Stimulated activated naive CD8-positive, alpha-beta T cell treated with anti-CD3 and anti-CD28 coated beads, Interleukin-15, Interleukin-2, amounts not matched to agents 100 ng/mL and 50 ng/mL, for 24 hours (primary cell): ENCODE measurements at regions not wholly inside any gene's neighbourhood (a gene's known extent, or its start where the extent isn't known, plus 50 kb on each side); places are given as distances from the start of the nearest gene placed in this dataset.

Source experiments
- H3K27ac Mint-ChIP-seq: one replicate; pipeline ENCODE4 v1.8.0; 2021; ENCODE audit warnings: mild to moderate bottlenecking, mixed read lengths
- H3K27me3 Mint-ChIP-seq: one replicate; pipeline ENCODE4 v1.8.0; 2021; ENCODE audit warnings: mixed read lengths
- H3K36me3 Mint-ChIP-seq: one replicate; pipeline ENCODE4 v1.8.0; 2021; ENCODE audit warnings: low read depth, mixed read lengths
- H3K4me1 Mint-ChIP-seq: one replicate; pipeline ENCODE4 v1.8.0; 2021; ENCODE audit warnings: low read depth, mixed read lengths
- H3K4me3 Mint-ChIP-seq: one replicate; pipeline ENCODE4 v1.8.0; 2021; ENCODE audit warnings: mild to moderate bottlenecking, mixed read lengths
- H3K9me3 Mint-ChIP-seq: one replicate; pipeline ENCODE4 v1.8.0; 2021; ENCODE audit warnings: mixed read lengths

GRCh38 chr12:113664224-113664681 is 192.6 kb upstream of the LHX5 start:
- Mint-ChIP-seq H3K4me3 (no peak overlapping the region), H3K36me3 (no peaks in the 10 kb centered on the region), H3K27ac (no peak overlapping the region), H3K9me3 (no peaks in the 10 kb centered on the region), H3K27me3 (peaks cover 14% of the 10 kb centered on the region), H3K4me1 (no peaks in the 10 kb centered on the region)

- Mint-ChIP-seq H3K4me1 (no peaks in the 10 kb centered on the region), H3K27me3 (peaks cover 9% of the 10 kb centered on the region), H3K4me3 (no peak overlapping the region), H3K27ac (no peak overlapping the region), H3K36me3 (no peaks in the 10 kb centered on the region), H3K9me3 (no peaks in the 10 kb centered on the region)
These were observed 191.7 kb upstream of the LHX5 start for GRCh38 chr12:113663396-113663795.

- no peaks in the 10 kb centered on the region for H3K9me3 Mint-ChIP-seq
- peaks cover 3% of the 10 kb centered on the region for H3K27me3 Mint-ChIP-seq
- no peak overlapping the region for H3K4me3 Mint-ChIP-seq
- H3K4me1 Mint-ChIP-seq: no peaks in the 10 kb centered on the region
- no peaks in the 10 kb centered on the region for H3K36me3 Mint-ChIP-seq
- no peak overlapping the region for H3K27ac Mint-ChIP-seq
These were observed 189.3 kb upstream of the LHX5 start for GRCh38 chr12:113660936-113661335.

DNA sequence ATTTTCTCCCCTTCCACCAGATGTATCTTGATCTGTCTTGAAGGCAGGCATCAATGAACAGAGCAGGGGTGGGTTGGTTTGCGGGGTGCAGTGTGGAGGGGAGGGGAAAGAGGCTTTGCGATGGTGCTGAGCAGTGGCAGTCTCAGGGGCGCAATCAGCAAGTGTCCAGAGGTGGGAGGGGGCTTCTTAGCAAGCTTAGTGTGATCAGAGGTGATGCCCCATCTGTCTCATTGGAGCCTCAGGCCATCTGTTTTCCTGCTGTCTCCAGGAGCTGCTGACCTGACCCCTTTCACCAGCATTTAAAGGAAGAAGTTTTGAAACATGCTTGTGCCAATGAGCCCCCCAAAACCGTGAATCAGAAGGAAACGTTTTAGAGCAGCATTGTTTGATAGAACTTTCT is 187.7 kb upstream of the LHX5 start:
- no peaks in the 10 kb centered on the region for H3K27me3 Mint-ChIP-seq
- no peak overlapping the region for H3K27ac Mint-ChIP-seq

DNA sequence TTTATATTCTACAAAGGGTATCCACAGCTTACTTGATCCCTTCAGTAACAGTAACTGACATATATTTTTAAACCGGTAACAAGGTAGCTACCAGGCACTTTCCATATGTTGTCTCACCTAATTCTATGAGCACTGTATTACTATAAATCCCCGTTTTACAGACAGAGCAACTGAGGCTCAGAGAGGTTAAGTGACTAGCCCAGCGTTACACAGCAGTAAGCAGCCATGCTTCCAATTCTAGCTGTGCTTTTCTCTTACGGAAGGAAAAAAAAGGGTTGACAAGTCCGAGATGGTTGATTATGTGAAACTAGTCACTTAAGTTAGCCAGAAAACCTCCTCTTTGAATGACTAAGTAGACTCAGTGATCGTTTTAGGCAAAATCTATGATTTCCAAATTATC is 187.3 kb upstream of the LHX5 start:
- Mint-ChIP-seq H3K27me3 (no peaks in the 10 kb centered on the region), H3K4me1 (no peaks in the 10 kb centered on the region), H3K27ac (no peak overlapping the region), H3K4me3 (no peak overlapping the region), H3K36me3 (no peaks in the 10 kb centered on the region), H3K9me3 (no peaks in the 10 kb centered on the region)

More for the DNA sequence above, 187.7 kb upstream of the LHX5 start:
- H3K4me1 Mint-ChIP-seq: no peaks in the 10 kb centered on the region
- no peak overlapping the region for H3K4me3 Mint-ChIP-seq
- H3K36me3 Mint-ChIP-seq: no peaks in the 10 kb centered on the region
- no peaks in the 10 kb centered on the region for H3K9me3 Mint-ChIP-seq

GRCh38 chr12:113658006-113658655 is 186.5 kb upstream of the LHX5 start:
- no peak overlapping the region for H3K4me3 Mint-ChIP-seq
- H3K9me3 Mint-ChIP-seq: no peaks in the 10 kb centered on the region
- H3K4me1 Mint-ChIP-seq: no peaks in the 10 kb centered on the region
- H3K27ac Mint-ChIP-seq: no peak overlapping the region
- H3K27me3 Mint-ChIP-seq: no peaks in the 10 kb centered on the region
- no peaks in the 10 kb centered on the region for H3K36me3 Mint-ChIP-seq

DNA sequence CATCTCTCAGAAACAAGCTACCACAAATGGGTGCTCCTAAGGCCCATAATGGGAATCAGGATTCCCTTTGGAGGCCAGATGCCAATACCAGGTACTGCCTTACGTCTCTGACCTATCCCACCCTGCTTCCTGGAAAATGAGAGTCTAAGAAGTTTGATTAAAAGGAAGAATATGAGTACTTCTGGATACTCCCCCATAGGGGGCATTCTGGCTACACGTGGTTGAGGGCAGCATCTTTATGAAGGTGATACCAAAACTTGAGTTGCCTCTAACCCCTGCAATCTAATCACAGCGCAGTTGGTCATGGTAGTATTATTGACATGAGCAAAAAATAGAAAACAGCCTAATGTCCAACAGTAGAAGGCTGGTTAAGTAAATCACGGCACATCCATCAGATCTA is 184.2 kb upstream of the LHX5 start:
- no peaks in the 10 kb centered on the region for H3K9me3 Mint-ChIP-seq
- H3K36me3 Mint-ChIP-seq: no peaks in the 10 kb centered on the region
- no peak overlapping the region for H3K4me3 Mint-ChIP-seq
- no peak overlapping the region for H3K27ac Mint-ChIP-seq
- no peaks in the 10 kb centered on the region for H3K27me3 Mint-ChIP-seq
- no peaks in the 10 kb centered on the region for H3K4me1 Mint-ChIP-seq

- Mint-ChIP-seq H3K9me3 (no peaks in the 10 kb centered on the region), H3K4me3 (no peak overlapping the region), H3K36me3 (no peaks in the 10 kb centered on the region), H3K27ac (no peak overlapping the region), H3K27me3 (no peaks in the 10 kb centered on the region), H3K4me1 (no peaks in the 10 kb centered on the region)
These were observed 183.8 kb upstream of the LHX5 start for GRCh38 chr12:113655479-113655878.

DNA sequence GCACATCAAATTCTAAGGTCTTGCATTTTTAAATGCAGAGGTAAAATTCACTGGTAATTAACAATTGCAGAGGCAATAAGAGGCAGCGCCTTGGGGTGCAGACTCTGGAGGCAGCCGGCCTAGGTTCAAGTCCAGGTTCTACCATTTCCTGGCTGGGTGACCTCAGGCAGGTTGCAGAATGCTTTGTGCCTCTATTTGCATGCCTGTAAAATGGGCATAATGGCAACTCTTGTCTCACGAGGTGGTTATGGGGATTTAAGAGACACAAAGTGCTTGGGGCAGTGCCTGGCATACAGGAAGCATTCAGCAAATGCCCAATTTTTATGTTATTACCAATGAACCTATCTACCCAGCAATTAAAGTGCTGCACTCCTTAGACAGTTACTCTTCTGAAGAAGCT is 180.0 kb upstream of the LHX5 start:
- Mint-ChIP-seq H3K4me3 (no peak overlapping the region), H3K27ac (no peak overlapping the region), H3K4me1 (no peaks in the 10 kb centered on the region), H3K36me3 (no peaks in the 10 kb centered on the region), H3K27me3 (peaks cover 15% of the 10 kb centered on the region), H3K9me3 (no peaks in the 10 kb centered on the region)

DNA sequence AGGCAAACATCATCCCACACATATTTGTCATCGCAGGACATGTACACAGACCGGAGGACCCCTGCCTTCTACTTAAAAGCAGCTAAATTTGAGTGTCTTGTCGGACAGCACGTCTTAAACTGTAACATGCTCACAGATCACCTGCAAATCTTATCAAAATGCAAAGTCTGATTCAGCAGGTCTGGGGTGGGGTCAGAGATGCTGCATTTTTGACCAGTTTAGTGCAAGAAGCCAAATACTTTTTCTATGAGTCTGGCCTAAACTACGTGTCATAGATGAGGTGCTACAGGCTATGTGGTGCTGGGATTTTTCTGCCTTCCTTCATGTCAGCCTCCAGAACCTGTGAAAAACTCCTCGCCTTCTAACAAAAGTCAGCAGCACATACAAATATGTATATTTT is 178.8 kb upstream of the LHX5 start:
- H3K27ac Mint-ChIP-seq: no peak overlapping the region

GRCh38 chr12:113649256-113649830 is 177.7 kb upstream of the LHX5 start:
- no peak overlapping the region for H3K27ac Mint-ChIP-seq
- H3K36me3 Mint-ChIP-seq: no peaks in the 10 kb centered on the region
- H3K4me3 Mint-ChIP-seq: no peak overlapping the region
- no peaks in the 10 kb centered on the region for H3K4me1 Mint-ChIP-seq
- no peaks in the 10 kb centered on the region for H3K9me3 Mint-ChIP-seq
- peaks cover 26% of the 10 kb centered on the region for H3K27me3 Mint-ChIP-seq

More for the DNA sequence above, 178.8 kb upstream of the LHX5 start:
- no peak overlapping the region for H3K4me3 Mint-ChIP-seq
- no peaks in the 10 kb centered on the region for H3K9me3 Mint-ChIP-seq
- peaks cover 22% of the 10 kb centered on the region for H3K27me3 Mint-ChIP-seq
- H3K4me1 Mint-ChIP-seq: no peaks in the 10 kb centered on the region
- H3K36me3 Mint-ChIP-seq: no peaks in the 10 kb centered on the region

DNA sequence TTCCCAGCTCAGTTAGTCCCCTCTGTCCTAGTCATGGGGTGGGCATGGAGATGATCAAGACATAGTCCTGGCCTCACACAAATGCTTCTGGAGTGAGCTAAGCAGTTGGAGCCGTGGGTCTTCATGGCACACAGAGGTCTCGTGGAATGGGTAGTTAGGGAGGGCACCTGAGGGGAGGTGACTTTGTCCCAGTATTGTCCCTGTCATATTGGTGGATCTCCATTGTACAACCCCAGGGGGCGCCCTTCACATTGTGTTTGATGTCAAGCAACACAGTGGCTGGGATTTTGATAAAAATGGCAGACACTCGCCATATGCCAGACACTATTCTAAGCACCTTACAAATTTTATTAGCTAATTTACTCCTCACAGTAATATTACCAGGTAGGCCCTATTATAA is 175.4 kb upstream of the LHX5 start:
- no peak overlapping the region for H3K27ac Mint-ChIP-seq
- no peak overlapping the region for H3K4me3 Mint-ChIP-seq
- H3K27me3 Mint-ChIP-seq: peaks cover 33% of the 10 kb centered on the region
- no peaks in the 10 kb centered on the region for H3K4me1 Mint-ChIP-seq
- H3K9me3 Mint-ChIP-seq: no peaks in the 10 kb centered on the region
- H3K36me3 Mint-ChIP-seq: no peaks in the 10 kb centered on the region

DNA sequence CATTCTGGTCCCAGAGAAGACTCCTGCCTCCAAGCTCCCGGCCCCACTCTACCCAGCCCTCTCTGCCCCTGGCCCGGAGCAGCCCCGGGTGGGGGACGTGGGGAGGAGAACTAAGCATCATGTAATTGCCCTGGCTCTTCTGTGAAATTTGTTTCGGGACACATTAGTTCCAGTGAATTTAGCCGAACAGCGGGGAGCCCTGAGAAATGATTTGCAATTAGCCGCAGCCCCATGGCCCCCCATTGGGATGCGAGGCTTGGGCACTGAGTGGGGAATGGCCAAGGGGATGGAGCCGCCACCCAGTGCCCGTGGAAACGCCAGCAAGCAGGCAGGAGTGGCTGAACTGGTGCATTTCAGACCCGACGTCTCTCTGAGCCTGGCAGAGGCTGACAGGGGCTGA is 173.9 kb upstream of the LHX5 start:
- Mint-ChIP-seq H3K27ac (no peak overlapping the region), H3K36me3 (no peaks in the 10 kb centered on the region), H3K4me3 (no peak overlapping the region), H3K4me1 (no peaks in the 10 kb centered on the region), H3K9me3 (no peaks in the 10 kb centered on the region), H3K27me3 (peaks cover 38% of the 10 kb centered on the region)

GRCh38 chr12:113645183-113645582 is 173.5 kb upstream of the LHX5 start:
- Mint-ChIP-seq H3K4me1 (no peaks in the 10 kb centered on the region), H3K4me3 (no peak overlapping the region), H3K36me3 (no peaks in the 10 kb centered on the region), H3K9me3 (no peaks in the 10 kb centered on the region), H3K27ac (no peak overlapping the region), H3K27me3 (peaks cover 38% of the 10 kb centered on the region)

DNA sequence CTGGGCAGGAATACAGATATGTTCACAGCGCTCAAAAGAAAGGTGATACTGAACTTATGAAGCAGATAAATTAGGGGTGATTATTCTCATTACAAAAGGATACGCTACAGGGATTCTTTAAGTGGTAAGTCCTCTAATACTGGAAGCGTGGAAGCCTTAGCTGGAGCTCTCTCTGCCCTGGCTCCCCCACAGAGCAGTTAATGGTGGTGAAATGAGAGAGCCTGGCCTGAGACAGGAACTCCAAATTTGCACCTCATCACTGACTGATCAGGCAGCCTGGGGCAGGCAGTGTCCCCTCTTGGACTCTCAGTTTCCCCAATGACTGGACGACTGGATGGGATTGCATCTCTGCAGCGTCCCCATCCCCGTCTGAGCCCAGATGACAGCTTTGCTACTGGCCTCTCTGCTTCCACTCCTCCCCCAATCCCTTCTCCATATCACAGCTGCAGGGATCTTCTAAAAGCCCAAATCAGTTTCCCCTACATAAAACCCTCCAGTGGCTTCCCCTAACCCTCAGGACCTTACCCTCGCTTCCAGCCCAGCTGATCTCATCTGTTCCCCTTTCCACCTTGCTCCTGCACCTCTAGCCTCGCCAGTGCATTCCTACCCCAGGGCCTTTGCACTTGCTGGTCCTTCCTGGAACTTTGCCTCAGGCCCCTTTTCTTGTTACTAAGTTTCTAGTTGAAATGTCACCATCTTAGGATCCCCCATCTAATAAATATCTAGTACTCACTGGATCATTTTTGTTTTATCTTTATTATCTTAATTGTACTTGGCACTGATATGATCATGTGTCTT is 171.7 kb upstream of the LHX5 start:
- Mint-ChIP-seq H3K27ac (no peak overlapping the region), H3K9me3 (no peaks in the 10 kb centered on the region), H3K4me1 (no peaks in the 10 kb centered on the region), H3K27me3 (peaks cover 46% of the 10 kb centered on the region), H3K36me3 (no peaks in the 10 kb centered on the region), H3K4me3 (no peak overlapping the region)
